Omental fat pad (tissue), 3 donors: ENCODE measurements at regions not wholly inside any gene's neighbourhood (a gene's known extent, or its start where the extent isn't known, plus 50 kb on each side); places are given as distances from the start of the nearest gene placed in this dataset.

Experiments
- ATAC-seq: fragments of 150-250 bp; one replicate; pipeline ENCODE4 v1.9.1; 2016; ENCODE audit warnings: mild to moderate bottlenecking, moderate library complexity; ENCODE audit not compliant: low FRiP score
- DNase-seq: peaks from one replicate; pipeline ENCODE4 v3.0.0-alpha.2; 2019; ENCODE audit warnings: low spot score
- CTCF ChIP-seq, 3 donors: fragments of 450-650 bp; IDR thresholded peaks; one replicate each; pipeline ENCODE4 v1.5.1; 2016 to 2017; ENCODE audit warnings: antibody characterized with exemption in 3 of 3, mild to moderate bottlenecking in 3 of 3, moderate library complexity in 2 of 3

DNA sequence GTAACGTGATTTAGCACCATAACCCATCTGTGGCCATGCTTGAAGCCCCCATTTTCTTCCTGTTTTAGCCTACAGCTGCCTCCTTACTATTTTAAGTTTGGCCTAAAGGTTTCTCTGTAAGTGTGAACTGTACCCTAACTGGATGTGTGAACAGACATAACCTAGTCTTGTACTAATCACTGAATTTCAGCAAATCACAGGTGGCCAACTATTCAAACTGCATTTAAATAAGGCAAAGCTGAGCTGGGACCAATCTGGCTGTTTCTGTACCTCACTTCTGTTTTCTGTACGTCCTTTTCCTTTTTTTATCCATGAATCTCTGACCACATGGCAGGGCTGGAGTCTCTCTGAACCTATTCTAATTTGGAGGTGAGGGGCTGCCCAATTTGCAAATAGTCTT lies 452.7 kb upstream of the HS6ST1 start:
- DNase-seq (no peak), ATAC-seq (no peak)
- TF ChIP-seq CTCF (IDR thresholded peaks at IDR 0.05): no peak

DNA sequence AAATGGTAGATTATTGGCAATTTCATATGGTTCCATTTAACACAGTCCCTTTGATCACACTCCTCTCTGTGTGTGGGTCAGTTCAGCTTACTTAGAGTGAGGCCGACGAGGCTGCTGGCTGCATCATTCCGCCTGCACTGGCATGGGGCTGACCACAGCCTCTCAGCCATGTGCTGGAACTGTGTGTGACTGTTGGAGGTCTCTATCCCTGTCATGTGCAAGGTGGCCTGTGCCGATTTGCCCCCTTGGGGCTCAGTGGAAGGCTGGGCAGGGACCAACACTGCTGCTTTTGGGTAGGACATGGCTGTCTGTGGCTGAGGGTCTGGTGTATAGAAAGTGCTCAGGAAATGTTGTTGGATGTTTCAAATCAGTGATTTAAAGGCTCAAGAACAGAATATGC lies 454.0 kb upstream of the HS6ST1 start:
- DNase-seq (no peak), ATAC-seq (no peak)
- TF ChIP-seq CTCF (IDR thresholded peaks at IDR 0.05): no peak

DNA sequence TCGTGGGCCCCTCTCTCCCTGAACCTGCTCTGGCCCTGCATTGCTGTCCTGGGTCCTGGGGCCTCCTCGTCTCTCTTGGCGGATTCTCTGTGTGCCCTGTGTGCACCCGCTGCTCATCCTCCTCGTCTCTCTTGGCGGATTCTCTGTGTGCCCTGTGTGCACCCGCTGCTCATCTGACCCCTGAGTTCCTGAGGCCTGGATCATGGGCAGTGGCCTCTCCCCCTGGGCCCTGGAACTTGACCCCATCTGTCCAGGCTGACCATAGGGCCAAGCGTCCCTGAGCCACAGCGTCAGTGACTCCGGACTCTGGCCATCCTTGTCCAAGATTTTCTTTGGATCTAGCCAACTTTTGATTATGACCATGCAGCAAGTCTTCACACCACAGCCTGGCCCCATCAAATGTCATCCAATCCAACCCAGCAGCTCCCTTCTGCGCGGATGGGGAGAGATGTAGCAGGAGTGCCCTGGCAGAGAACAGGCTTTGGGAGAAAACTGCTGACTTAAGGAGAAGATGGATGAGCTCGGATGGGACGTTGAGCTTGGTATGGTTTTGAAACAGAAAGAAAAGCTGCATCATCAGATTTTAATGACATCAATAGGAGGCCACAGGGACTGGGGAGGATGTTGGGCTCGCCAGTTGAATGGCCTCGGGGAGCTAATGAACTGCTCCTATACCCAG lies 455.1 kb upstream of the HS6ST1 start:
- ATAC-seq: no peak
- DNase-seq: no peak
- TF ChIP-seq CTCF (IDR thresholded peaks at IDR 0.05): no peak

DNA sequence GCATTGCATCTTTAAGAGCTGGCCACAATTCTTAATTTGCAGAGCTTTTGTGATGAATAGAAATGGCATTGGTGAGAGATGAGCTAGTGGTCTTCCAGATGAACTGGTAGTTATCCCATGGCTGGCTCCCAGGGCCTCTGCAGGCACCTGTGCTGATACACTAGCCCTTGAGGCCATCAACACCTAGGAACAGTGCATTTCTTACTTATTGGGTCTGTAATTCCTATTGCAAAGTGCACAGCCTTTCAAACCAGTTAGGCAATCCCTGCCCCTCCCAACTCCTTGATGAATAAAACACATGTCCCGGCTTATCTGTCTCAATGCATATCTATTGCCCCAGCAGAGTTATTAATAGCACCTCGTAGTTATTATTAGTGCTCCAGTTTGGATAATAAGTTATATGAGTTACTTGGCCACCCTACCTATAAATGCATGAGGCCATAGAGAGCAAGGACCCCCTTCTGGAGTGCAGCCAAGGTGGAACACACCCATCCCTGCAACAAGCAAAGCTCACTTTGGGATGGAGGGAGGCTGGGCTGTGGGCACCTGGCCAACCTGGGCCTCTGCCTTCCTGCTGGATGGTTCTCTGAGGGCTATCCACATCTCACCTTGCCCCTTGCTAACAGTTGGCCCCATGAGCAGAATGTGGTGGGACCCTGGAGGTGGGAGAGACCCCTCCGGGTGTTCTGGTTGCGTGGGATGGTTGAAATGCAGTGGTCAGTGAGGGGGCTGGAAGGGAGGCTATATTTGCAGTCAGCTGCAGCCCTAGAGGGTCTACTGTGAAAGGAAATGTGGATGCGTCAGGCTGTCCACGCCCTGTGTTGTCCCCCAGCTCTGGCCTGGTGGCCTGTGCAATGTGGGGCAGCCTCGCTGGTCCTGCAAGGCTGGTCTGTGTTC lies 455.9 kb upstream of the HS6ST1 start:
- DNase-seq (no peak), ATAC-seq (no peak)
- no peak for TF ChIP-seq CTCF (IDR thresholded peaks at IDR 0.05)

DNA sequence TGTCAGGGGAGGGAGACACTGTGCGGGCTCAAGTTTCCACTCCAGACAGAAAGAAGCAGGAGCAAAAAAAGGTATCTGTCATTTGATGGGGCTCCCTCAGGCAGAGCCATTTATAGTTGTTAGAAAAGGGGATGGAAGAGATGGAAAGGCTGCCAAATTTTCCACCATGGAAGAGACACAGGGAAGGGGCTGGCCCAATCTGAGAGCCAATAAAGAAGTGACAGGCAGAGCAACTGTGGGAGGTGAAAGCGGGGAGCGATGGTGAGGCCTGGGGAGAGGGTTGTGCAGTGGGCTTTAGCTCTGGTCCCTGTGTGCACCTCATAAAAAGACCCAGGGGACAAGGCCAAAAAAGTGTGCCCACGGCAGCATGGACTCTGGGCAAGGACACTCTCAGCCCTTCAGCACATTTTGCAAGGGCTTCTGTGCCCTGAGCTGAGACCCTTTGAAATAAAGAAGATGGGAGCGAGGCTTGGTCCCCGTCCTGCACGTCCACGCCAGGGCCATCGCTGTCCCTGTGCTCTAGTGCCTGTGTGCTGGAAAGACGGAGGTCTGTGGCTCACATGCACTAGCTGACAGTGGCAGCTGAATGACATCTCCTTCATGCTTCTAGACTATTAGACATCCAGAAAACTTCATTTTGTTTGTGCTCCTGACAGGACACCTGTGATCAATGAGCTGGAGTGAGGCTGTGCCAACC lies 456.7 kb upstream of the HS6ST1 start:
- no peak for TF ChIP-seq CTCF (IDR thresholded peaks at IDR 0.05)
- ATAC-seq (no peak), DNase-seq (no peak)

- ATAC-seq (no peak), DNase-seq (no peak)
- TF ChIP-seq CTCF (IDR thresholded peaks at IDR 0.05): no peak
Measured at GRCh38 chr2:128775914-128776285, 457.2 kb upstream of the HS6ST1 start.
